Activated CD4-positive, alpha-beta T cell treated with anti-CD3 and anti-CD28 coated beads for 48 hours (primary cell): ENCODE measurements at regions not wholly inside any gene's neighbourhood (a gene's known extent, or its start where the extent isn't known, plus 50 kb on each side); places are given as distances from the start of the nearest gene placed in this dataset.

Source experiments
- DNase-seq: peaks from one replicate; pipeline ENCODE4 v3.0.0-alpha.2; 2020

GRCh38 chr11:131056036-131056435, 139.8 kb upstream of the SNX19 start:
- DNase-seq: no peak

- no peak for DNase-seq
These were observed 147.4 kb upstream of the SNX19 start for GRCh38 chr11:131063638-131064037.

- peak; percentile 46 for DNase-seq
These were observed 148.2 kb upstream of the SNX19 start for GRCh38 chr11:131064373-131064991.

GRCh38 chr11:131065435-131066413, 149.4 kb upstream of the SNX19 start:
- DNase-seq: no peak

GRCh38 chr11:131066551-131066950, 150.3 kb upstream of the SNX19 start:
- no peak for DNase-seq

GRCh38 chr11:131070365-131070764, 154.1 kb upstream of the SNX19 start:
- DNase-seq: no peak

- no peak for DNase-seq
These were observed 156.9 kb upstream of the SNX19 start for GRCh38 chr11:131073167-131073566.

GRCh38 chr11:131074573-131074972, 158.3 kb upstream of the SNX19 start:
- no peak for DNase-seq

- DNase-seq: no peak
These were observed 161.1 kb upstream of the SNX19 start for GRCh38 chr11:131077340-131077739.

GRCh38 chr11:131079036-131079435, 162.8 kb upstream of the SNX19 start:
- DNase-seq: no peak

GRCh38 chr11:131089727-131090245, 173.5 kb upstream of the SNX19 start:
- no peak for DNase-seq

- no peak for DNase-seq
These were observed 176.2 kb upstream of the SNX19 start for GRCh38 chr11:131092469-131092868.

- DNase-seq: no peak
These were observed 178.5 kb upstream of the SNX19 start for GRCh38 chr11:131094827-131095226.

GRCh38 chr11:131095511-131096185, 179.4 kb upstream of the SNX19 start:
- no peak for DNase-seq

GRCh38 chr11:131099013-131099412, 182.7 kb upstream of the SNX19 start:
- no peak for DNase-seq

GRCh38 chr11:131099746-131100145, 183.5 kb upstream of the SNX19 start:
- no peak for DNase-seq

- no peak for DNase-seq
These were observed 192.5 kb upstream of the SNX19 start for GRCh38 chr11:131108760-131109159.

- DNase-seq: no peak
These were observed 193.0 kb upstream of the SNX19 start for GRCh38 chr11:131109257-131109656.

- no peak for DNase-seq
These were observed 193.5 kb upstream of the SNX19 start for GRCh38 chr11:131109790-131110189.

GRCh38 chr11:131111775-131112174, 195.5 kb upstream of the SNX19 start:
- no peak for DNase-seq

- no peak for DNase-seq
These were observed 202.0 kb upstream of the SNX19 start for GRCh38 chr11:131118247-131118646.

GRCh38 chr11:131121426-131122333, 205.4 kb upstream of the SNX19 start:
- DNase-seq: no peak
